ENCODE measurements at regions not wholly inside any gene's neighbourhood (a gene's known extent, or its start where the extent isn't known, plus 50 kb on each side); places are given as distances from the start of the nearest gene placed in this dataset.
A peak's percentile ranks its signal among the peaks of the same experiment; 100 is the strongest.
"Not testable (repeated sequence)": the region's sequence is repeated elsewhere in the genome, so short reads cannot be mapped to it uniquely, and the experiment has no call there.

- DNase-seq, result no peak
Measured at GRCh38 chr6:155936127-155936526, 480.5 kb upstream of the NOX3 start.

GRCh38 chr6:155916846-155917624 is 461.4 kb upstream of the NOX3 start:
- no peak for DNase-seq

- no peak for DNase-seq
Measured at GRCh38 chr6:155915651-155916050, 460.0 kb upstream of the NOX3 start.

GRCh38 chr6:155913816-155914215 is 458.2 kb upstream of the NOX3 start:
- no peak for DNase-seq

- DNase-seq, result no peak
Measured at GRCh38 chr6:155909710-155910109, 454.1 kb upstream of the NOX3 start.

GRCh38 chr6:155895641-155896040 is 440.0 kb upstream of the NOX3 start:
- DNase-seq, result no peak

- no peak for DNase-seq
Measured at GRCh38 chr6:155894758-155895157, 439.1 kb upstream of the NOX3 start.

GRCh38 chr6:155894262-155894661 is 438.6 kb upstream of the NOX3 start:
- no peak for DNase-seq

GRCh38 chr6:155890409-155890808 is 434.8 kb upstream of the NOX3 start:
- DNase-seq, result no peak

GRCh38 chr6:155889410-155889809 is 433.8 kb upstream of the NOX3 start:
- no peak for DNase-seq

- DNase-seq, result no peak
Measured at GRCh38 chr6:155887421-155887820, 431.8 kb upstream of the NOX3 start.

GRCh38 chr6:155883741-155884140 is 428.1 kb upstream of the NOX3 start:
- no peak for DNase-seq

- peak; percentile 24 for DNase-seq
Measured at GRCh38 chr6:155883334-155883731, 427.7 kb upstream of the NOX3 start.

- DNase-seq, result no peak
Measured at GRCh38 chr6:155882527-155883333, 427.1 kb upstream of the NOX3 start.

GRCh38 chr6:155881826-155882526 is 426.3 kb upstream of the NOX3 start:
- no peak for DNase-seq

GRCh38 chr6:155880900-155881299 is 425.3 kb upstream of the NOX3 start:
- DNase-seq, result no peak

- no peak for DNase-seq
Measured at GRCh38 chr6:155872961-155873360, 417.3 kb upstream of the NOX3 start.

GRCh38 chr6:155867682-155868081 is 412.0 kb upstream of the NOX3 start:
- DNase-seq, result no peak

GRCh38 chr6:155866676-155867390 is 411.2 kb upstream of the NOX3 start:
- DNase-seq, result not testable (repeated sequence)

- no peak for DNase-seq
Measured at GRCh38 chr6:155861821-155862220, 406.2 kb upstream of the NOX3 start.

GRCh38 chr6:155858906-155859305 is 403.3 kb upstream of the NOX3 start:
- DNase-seq, result not testable (repeated sequence)

- no peak for DNase-seq
Measured at GRCh38 chr6:155854787-155855186, 399.1 kb upstream of the NOX3 start.

Measured in renal pelvis (tissue), 1 donor.